Activated CD4-positive, alpha-beta T cell treated with anti-CD3 and anti-CD28 coated beads, Interleukin-2, amount 50 U/mL, for 24 hours (primary cell): ENCODE measurements at regions not wholly inside any gene's neighbourhood (a gene's known extent, or its start where the extent isn't known, plus 50 kb on each side); places are given as distances from the start of the nearest gene placed in this dataset.

Experiments used
- DNase-seq, 2 donors: peaks; one replicate each; pipeline ENCODE4 v3.0.0-alpha.2; 2020; ENCODE audit warnings: low read depth in 1 of 2, low spot score in 1 of 2

GRCh38 chr1:229760478-229760996, 134.5 kb downstream of the URB2 start:
- no peak for DNase-seq

GRCh38 chr1:229762891-229763290, 136.8 kb downstream of the URB2 start:
- no peak for DNase-seq

DNA sequence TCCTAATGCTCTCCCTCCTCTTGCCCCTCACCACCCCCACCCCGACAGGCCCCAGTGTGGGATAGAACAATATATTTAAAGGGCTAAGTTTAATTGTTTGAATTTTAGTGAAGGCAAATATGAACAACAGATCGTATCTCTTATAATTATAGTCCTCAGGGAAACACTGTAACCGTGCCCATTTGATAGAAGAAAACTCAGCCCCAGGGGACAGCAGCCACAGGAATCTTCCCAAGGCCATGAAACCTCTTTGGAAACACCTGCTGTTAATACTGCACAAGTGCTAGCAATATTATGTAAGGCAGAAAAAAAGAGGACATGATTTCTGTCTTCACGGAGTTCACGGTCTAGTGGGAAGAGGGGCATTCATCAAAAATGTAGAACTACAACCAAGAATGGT, 142.2 kb downstream of the URB2 start:
- DNase-seq: no peak

- no peak for DNase-seq
These were observed 143.0 kb downstream of the URB2 start for GRCh38 chr1:229769006-229769405.

GRCh38 chr1:229769809-229770208, 143.8 kb downstream of the URB2 start:
- DNase-seq: no peak

- no peak for DNase-seq
These were observed 152.7 kb downstream of the URB2 start for GRCh38 chr1:229778794-229779193.

- no peak for DNase-seq
These were observed 155.4 kb downstream of the URB2 start for GRCh38 chr1:229781453-229781852.

DNA sequence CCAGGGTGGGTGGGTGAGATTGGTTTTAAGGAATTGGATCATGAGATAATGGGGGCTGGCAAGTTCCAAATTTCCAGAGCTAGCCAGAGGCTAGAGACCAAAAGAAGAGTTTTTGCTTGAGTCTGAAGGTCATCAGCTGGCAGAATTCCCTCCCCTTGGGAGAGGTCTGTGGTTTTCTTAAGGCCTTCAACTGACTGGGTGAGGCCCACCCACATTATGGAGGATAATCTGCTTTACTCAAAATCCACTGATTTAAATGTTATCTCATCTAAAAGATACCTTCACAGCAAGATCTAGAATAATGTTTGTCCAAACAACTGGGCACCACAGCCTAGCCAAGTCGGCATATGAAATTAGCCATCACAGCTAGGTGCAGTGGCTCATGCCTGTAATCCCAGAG, 156.4 kb downstream of the URB2 start:
- no peak for DNase-seq

DNA sequence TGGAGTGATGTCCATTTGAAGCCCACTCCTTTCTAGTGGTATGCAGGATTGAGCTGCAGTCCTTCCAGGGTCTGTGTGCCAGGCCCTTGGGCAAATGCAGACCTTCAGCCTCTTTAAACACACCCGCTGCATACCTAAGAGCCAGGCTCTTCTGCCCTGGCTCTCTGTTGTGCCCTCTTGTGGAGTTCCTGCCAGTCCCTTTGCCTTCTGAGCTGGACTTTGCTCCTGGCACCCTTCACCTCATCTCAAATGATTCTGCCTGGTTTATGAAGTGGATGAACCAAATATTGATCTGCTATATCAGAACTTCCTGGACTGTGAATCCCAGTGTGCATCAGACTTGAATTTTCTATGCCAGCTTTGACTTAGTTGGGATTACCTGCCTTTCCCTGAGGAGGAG, 158.8 kb downstream of the URB2 start:
- DNase-seq: no peak

- no peak for DNase-seq
These were observed 161.0 kb downstream of the URB2 start for GRCh38 chr1:229786974-229787610.

- DNase-seq: no peak
These were observed 162.0 kb downstream of the URB2 start for GRCh38 chr1:229788004-229788403.

DNA sequence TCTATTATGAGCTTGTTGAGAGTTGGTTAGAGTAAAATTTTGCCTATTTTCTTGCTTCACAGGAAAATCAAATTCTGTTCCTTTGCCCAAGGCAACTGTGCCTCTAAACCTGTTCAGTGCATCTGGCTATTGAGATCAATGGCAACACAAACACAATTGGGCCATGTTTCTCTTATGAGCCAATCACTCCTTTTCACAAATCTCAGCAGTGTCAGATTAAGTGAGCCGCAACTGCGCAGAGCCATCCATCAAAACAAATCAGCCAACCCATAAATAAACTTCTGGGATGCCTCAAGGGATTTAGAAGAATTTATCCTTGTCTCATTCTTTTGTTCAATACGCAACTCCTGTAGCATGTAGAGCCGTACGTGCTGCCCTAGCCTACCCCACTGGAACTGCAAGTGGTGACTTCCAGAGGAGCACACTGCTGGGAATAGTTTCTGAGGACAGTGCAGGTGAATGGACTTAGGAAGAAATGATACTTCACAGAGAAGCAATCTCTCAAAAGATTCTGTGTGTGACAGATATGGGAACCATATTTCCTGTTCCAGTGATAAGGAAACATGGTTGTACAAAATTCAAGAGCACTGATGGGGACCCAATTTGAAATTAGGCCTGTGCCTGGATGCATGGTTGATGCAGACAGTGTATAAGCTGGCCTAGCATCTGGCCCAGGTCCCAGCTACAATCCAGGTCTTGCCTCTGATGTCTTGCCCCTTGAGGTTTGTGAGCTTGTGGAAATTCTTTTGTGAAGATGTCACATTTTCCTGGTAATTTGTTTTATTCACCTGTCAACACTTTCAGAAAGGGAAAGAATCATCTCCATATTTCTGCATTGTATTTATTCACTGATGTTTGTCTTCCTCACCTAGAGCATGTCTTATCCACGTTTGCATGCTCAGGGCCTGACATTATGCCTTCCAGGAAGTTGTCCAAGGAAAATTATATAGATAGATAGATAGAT, 166.2 kb downstream of the URB2 start:
- no peak for DNase-seq

DNA sequence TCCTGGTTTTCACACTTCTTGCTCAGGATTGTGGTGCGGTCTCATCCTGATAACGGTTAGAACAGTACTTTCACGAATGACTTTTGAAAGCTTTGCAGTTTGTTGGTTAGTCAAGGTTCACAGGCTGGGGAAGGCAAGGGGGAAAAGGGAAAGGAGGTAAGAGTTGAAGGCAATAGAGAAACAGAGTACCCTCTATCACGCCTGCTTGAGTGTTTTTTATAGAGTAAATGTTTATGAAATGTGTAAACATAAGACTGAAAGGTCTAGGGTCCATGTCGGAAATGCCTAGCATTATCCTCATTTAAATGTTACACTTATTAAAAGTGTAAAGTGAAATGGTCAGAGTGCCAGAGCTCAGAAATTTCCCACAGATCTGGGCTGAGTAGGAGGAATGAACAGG, 167.4 kb downstream of the URB2 start:
- DNase-seq: no peak

- DNase-seq: no peak
These were observed 172.5 kb downstream of the URB2 start for GRCh38 chr1:229798558-229798957.

- DNase-seq: no peak
These were observed 177.7 kb downstream of the URB2 start for GRCh38 chr1:229803626-229804217.

- no peak for DNase-seq
These were observed 182.2 kb downstream of the URB2 start for GRCh38 chr1:229808272-229808671.

GRCh38 chr1:229810140-229810539, 184.1 kb downstream of the URB2 start:
- DNase-seq: no peak

GRCh38 chr1:229810961-229811360, 184.9 kb downstream of the URB2 start:
- no peak for DNase-seq

DNA sequence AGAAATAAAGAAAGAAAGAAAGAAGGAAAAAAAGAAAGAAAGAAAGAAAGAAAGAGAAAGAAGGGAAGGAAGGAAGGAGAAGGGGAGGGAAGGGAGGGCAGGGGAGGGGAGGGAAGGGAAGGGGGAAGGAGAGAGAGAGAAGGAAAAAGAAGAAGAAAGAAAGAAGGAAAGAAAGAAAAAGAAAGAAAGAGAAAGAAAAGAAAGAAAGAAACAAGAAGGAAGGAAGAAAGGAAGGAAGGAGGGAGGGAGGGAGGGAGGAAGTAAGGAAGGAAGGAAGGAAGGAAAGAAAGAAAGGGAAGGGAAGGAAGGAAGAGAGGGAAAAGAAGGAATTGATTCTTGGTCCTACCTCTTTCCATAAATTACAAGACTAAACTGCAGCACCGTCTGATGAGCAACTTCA, 186.1 kb downstream of the URB2 start:
- DNase-seq: no peak

- no peak for DNase-seq
These were observed 186.6 kb downstream of the URB2 start for GRCh38 chr1:229812693-229813092.

DNA sequence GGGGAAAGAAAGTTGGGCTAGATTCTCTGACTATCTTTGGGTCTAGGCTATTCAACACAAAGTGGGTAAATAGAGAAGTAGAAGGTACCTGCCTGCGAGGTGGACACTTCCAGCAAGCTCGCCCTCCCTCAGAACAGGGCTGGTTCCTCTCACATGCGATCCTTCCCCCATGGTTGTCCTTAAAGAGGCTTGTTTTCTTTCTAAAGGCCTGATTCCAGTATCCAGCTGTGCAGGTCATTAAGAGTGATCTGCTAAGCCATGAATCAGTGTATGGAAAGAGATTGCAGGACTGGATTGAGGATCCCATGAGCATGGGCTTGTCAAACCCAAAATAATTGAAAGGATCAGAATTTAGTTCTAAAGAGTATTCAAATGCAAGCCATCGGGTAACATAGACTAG, 189.0 kb downstream of the URB2 start:
- no peak for DNase-seq

GRCh38 chr1:229815961-229816360, 189.9 kb downstream of the URB2 start:
- DNase-seq: no peak
